Transverse colon (tissue), 3 donors: ENCODE measurements at regions not wholly inside any gene's neighbourhood (a gene's known extent, or its start where the extent isn't known, plus 50 kb on each side); places are given as distances from the start of the nearest gene placed in this dataset.

ENCODE experiments used
- EP300 ChIP-seq: sonication (generic); formaldehyde crosslinking; IDR thresholded peaks from one replicate; pipeline ENCODE4 v1.6.1; 2017; ENCODE audit warnings: antibody characterized with exemption, low read depth
- POLR2A ChIP-seq: fragments of 450-650 bp; IDR thresholded peaks from one replicate; pipeline ENCODE4 v1.6.1; 2016; ENCODE audit warnings: antibody characterized with exemption, mild to moderate bottlenecking, moderate library complexity
- TF ChIP-seq, protein P1 (sequence below), 5 experiments: fragments of 200-600 bp in 3 of 5; fragments of 450-650 bp in 2 of 5; sonication (generic) in 3 of 5; IDR thresholded peaks; 1 replicate in 2 of 5; 2 replicates in 3 of 5; pipeline ENCODE4 v1.5.1; 2016 to 2017; ENCODE audit warnings: antibody characterized with exemption in 5 of 5, inconsistent platforms in 3 of 5, mild to moderate bottlenecking in 2 of 5, moderate library complexity in 1 of 5

DNA sequence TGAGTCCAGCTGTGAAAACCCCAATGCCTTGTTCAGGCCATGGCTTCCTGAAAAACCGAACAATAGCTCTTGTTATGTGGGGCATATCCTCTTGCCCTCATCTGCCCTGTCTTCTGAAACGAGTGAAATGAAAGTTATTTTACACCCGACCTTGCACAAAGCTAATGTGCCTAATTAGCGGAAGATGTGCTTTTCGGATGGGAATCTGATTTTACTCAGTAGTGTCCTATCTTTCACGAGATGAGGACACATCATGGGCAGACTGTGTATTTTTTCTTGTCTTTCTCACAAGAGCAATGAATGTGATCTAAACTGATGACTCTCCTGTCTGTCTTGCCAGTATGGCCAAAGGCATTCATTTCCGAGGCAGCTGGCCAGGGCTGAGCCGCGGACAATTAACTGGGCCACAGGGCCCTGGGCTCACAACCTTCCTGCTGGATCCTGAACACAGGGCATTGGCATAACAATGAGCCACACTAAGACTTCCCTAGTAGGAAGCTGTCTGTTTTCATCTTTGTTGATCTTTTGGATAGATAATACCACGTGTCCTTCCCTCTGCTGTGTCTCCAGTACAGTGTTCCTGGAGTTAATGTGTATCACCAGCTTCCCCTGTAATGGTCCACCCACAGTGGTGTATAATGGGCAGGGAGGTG lies 86.0 kb upstream of the HIF1A start:
- TF ChIP-seq, protein P1, sequence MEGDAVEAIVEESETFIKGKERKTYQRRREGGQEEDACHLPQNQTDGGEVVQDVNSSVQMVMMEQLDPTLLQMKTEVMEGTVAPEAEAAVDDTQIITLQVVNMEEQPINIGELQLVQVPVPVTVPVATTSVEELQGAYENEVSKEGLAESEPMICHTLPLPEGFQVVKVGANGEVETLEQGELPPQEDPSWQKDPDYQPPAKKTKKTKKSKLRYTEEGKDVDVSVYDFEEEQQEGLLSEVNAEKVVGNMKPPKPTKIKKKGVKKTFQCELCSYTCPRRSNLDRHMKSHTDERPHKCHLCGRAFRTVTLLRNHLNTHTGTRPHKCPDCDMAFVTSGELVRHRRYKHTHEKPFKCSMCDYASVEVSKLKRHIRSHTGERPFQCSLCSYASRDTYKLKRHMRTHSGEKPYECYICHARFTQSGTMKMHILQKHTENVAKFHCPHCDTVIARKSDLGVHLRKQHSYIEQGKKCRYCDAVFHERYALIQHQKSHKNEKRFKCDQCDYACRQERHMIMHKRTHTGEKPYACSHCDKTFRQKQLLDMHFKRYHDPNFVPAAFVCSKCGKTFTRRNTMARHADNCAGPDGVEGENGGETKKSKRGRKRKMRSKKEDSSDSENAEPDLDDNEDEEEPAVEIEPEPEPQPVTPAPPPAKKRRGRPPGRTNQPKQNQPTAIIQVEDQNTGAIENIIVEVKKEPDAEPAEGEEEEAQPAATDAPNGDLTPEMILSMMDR (IDR thresholded peaks at IDR 0.05), result no peak
- no peak for TF ChIP-seq POLR2A
- no peak for TF ChIP-seq EP300
